H9 (cell line): ENCODE measurements at regions not wholly inside any gene's neighbourhood (a gene's known extent, or its start where the extent isn't known, plus 50 kb on each side); places are given as distances from the start of the nearest gene placed in this dataset.

Experiments used
- DNase-seq: peaks from one replicate; pipeline ENCODE4 v3.0.0-alpha.2; 2017
- H2AFZ ChIP-seq: one replicate; pipeline ENCODE4 v1.6.1; 2013; ENCODE audit warnings: mild to moderate bottlenecking, low read length, control low read depth, moderate library complexity
- H2AK5ac ChIP-seq: 2 replicates; pipeline ENCODE4 v1.6.1; 2013; ENCODE audit warnings: low read length, control low read depth, mixed read lengths; ENCODE audit not compliant: insufficient read length
- H2BK120ac ChIP-seq: one replicate; pipeline ENCODE4 v1.6.1; 2013; ENCODE audit warnings: low read depth, mild to moderate bottlenecking, low read length, control low read depth, inconsistent platforms; ENCODE audit not compliant: poor library complexity, severe bottlenecking
- H2BK12ac ChIP-seq: 2 replicates; pipeline ENCODE4 v1.6.1; 2013; ENCODE audit warnings: low read length, control low read depth, mixed read lengths, low read depth; ENCODE audit not compliant: insufficient read length
- H2BK15ac ChIP-seq: 2 replicates; pipeline ENCODE4 v1.6.1; 2013; ENCODE audit warnings: low read depth, low read length, control low read depth
- H2BK20ac ChIP-seq: one replicate; pipeline ENCODE4 v1.6.1; 2013; ENCODE audit warnings: low read depth, mild to moderate bottlenecking, low read length, control low read depth, inconsistent platforms; ENCODE audit not compliant: poor library complexity, severe bottlenecking
- H2BK5ac ChIP-seq: 2 replicates; pipeline ENCODE4 v1.6.1; 2013; ENCODE audit warnings: low read length, control low read depth, mixed read lengths; ENCODE audit not compliant: insufficient read length
- H3K14ac ChIP-seq: 2 replicates; pipeline ENCODE4 v1.6.1; 2013; ENCODE audit warnings: low read length, control low read depth; ENCODE audit not compliant: insufficient read depth
- H3K18ac ChIP-seq: 2 replicates; pipeline ENCODE4 v1.6.1; 2013; ENCODE audit warnings: low read depth, mild to moderate bottlenecking, mixed read lengths, low read length, control low read depth; ENCODE audit not compliant: insufficient read length
- H3K23ac ChIP-seq: 2 replicates; pipeline ENCODE4 v1.6.1; 2013; ENCODE audit warnings: low read length, control low read depth, mixed read lengths, low read depth; ENCODE audit not compliant: insufficient read length
- H3K23me2 ChIP-seq: 2 replicates; pipeline ENCODE4 v1.6.1; 2013; ENCODE audit warnings: low read depth, mild to moderate bottlenecking, mixed read lengths, low read length, control low read depth; ENCODE audit not compliant: insufficient read length, poor library complexity, severe bottlenecking
- H3K27ac ChIP-seq: 2 replicates; pipeline ENCODE4 v1.5.1; 2013; ENCODE audit warnings: low read length, control low read depth, mixed read lengths, low read depth; ENCODE audit not compliant: insufficient read length
- H3K27me3 ChIP-seq: 2 replicates; pipeline ENCODE4 v1.6.1; 2013; ENCODE audit warnings: low read length, control low read depth, inconsistent platforms; ENCODE audit not compliant: insufficient read depth
- H3K4ac ChIP-seq: 2 replicates; pipeline ENCODE4 v1.6.1; 2013; ENCODE audit warnings: low read depth, mild to moderate bottlenecking, control low read depth, inconsistent platforms, low read length, moderate library complexity
- H3K4me1 ChIP-seq: 2 replicates; pipeline ENCODE4 v1.6.1; 2013; ENCODE audit warnings: low read length, control low read depth, inconsistent platforms; ENCODE audit not compliant: insufficient read depth
- H3K4me2 ChIP-seq: 2 replicates; pipeline ENCODE4 v1.6.1; 2013; ENCODE audit warnings: low read length, control low read depth, mixed read lengths; ENCODE audit not compliant: insufficient read length, insufficient read depth
- H3K56ac ChIP-seq: 2 replicates; pipeline ENCODE4 v1.6.1; 2013; ENCODE audit warnings: low read depth, mild to moderate bottlenecking, mixed read lengths, low read length, control low read depth; ENCODE audit not compliant: insufficient read length
- H3K79me1 ChIP-seq: 2 replicates; pipeline ENCODE4 v1.6.1; 2013; ENCODE audit warnings: low read depth, mild to moderate bottlenecking, moderate library complexity, low read length, control low read depth, inconsistent platforms; ENCODE audit not compliant: insufficient read depth, poor library complexity, severe bottlenecking
- H3K79me2 ChIP-seq: 2 replicates; pipeline ENCODE4 v1.6.1; 2013; ENCODE audit warnings: low read length, control low read depth, inconsistent platforms; ENCODE audit not compliant: insufficient read depth
- H3K9ac ChIP-seq: 2 replicates; pipeline ENCODE4 v1.6.1; 2013; ENCODE audit warnings: low read length, control low read depth, mixed read lengths; ENCODE audit not compliant: insufficient read length; ENCODE audit errors: extremely low read depth
- H3K9me3 ChIP-seq: one replicate; pipeline ENCODE4 v1.6.1; 2013; ENCODE audit warnings: low read depth, low read length, inconsistent platforms; ENCODE audit not compliant: control insufficient read depth
- H3T11ph ChIP-seq: one replicate; pipeline ENCODE4 v1.6.1; 2013; ENCODE audit warnings: mild to moderate bottlenecking, low read length, control low read depth, inconsistent platforms
- H4K20me1 ChIP-seq: one replicate; pipeline ENCODE4 v1.6.1; 2013; ENCODE audit not compliant: control insufficient read depth, insufficient read length, insufficient read depth
- H4K5ac ChIP-seq: 2 replicates; pipeline ENCODE4 v1.6.1; 2013; ENCODE audit warnings: low read depth, mild to moderate bottlenecking, mixed read lengths, low read length, control low read depth; ENCODE audit not compliant: insufficient read length
- H4K8ac ChIP-seq: replicated peaks from 2 replicates; pipeline ENCODE4 v1.6.1; 2013; ENCODE audit warnings: low read length, control low read depth, mixed read lengths, low read depth; ENCODE audit not compliant: insufficient read length
- H4K91ac ChIP-seq: 2 replicates; pipeline ENCODE4 v1.6.1; 2013; ENCODE audit warnings: low read depth, mild to moderate bottlenecking, moderate library complexity, mixed read lengths, low read length, control low read depth; ENCODE audit not compliant: insufficient read length
- H3K27ac Mint-ChIP-seq, 3 experiments: 2 replicates in 2 of 3; 3 replicates in 1 of 3; pipeline ENCODE4 v1.8.0; 2020 to 2021; ENCODE audit warnings: mixed read lengths in 3 of 3, mild to moderate bottlenecking in 1 of 3, moderate library complexity in 1 of 3
- H3K27me3 Mint-ChIP-seq: 2 replicates; pipeline ENCODE4 v1.8.0; 2021; ENCODE audit warnings: low read depth, mild to moderate bottlenecking, moderate library complexity, mixed read lengths
- H3K36me3 Mint-ChIP-seq, 3 experiments: 2 replicates in 2 of 3; 3 replicates in 1 of 3; pipeline ENCODE4 v1.8.0; 2020 to 2021; ENCODE audit warnings: low read depth in 3 of 3, mixed read lengths in 3 of 3; ENCODE audit not compliant: insufficient read depth in 1 of 3
- H3K4me1 Mint-ChIP-seq, 2 experiments: 2 replicates each; pipeline ENCODE4 v1.8.0; 2020; ENCODE audit warnings: mixed read lengths in 2 of 2
- H3K4me3 Mint-ChIP-seq, 2 experiments: 2 replicates in 1 of 2; 3 replicates in 1 of 2; pipeline ENCODE4 v1.8.0; 2020 to 2021; ENCODE audit warnings: mild to moderate bottlenecking in 2 of 2, mixed read lengths in 2 of 2, moderate library complexity in 1 of 2
- H3K9me3 Mint-ChIP-seq, 2 experiments: 2 replicates in 1 of 2; 3 replicates in 1 of 2; pipeline ENCODE4 v1.8.0; 2020; ENCODE audit warnings: mild to moderate bottlenecking in 2 of 2, mixed read lengths in 2 of 2, moderate library complexity in 1 of 2
- CTCF ChIP-seq: fragments of 200-600 bp; sonication (generic); conservative IDR thresholded peaks from 3 replicates; pipeline ENCODE4 v1.8.0; 2021; ENCODE audit warnings: antibody characterized with exemption, mild to moderate bottlenecking
- WGBS: extraction: QIAGEN DNeasy Blood & Tissue Kit; methylation state at CpG from one replicate; pipeline ENCODE4 v1.1.7; 2013; ENCODE audit warnings: missing lambda C conversion rate, low lambda C conversion rate, mixed read lengths; ENCODE audit not compliant: insufficient read length; ENCODE audit errors: extremely low coverage; 5-methylcytosine and 5-hydroxymethylcytosine counted together

GRCh38 chr20:6940876-6941275, 173.4 kb downstream of the BMP2 start:
- H3K56ac ChIP-seq = no peak overlapping the region
- no peak overlapping the region for H2AFZ ChIP-seq
- no peak overlapping the region for H2BK12ac ChIP-seq
- H3K18ac ChIP-seq = no peak overlapping the region
- no peak overlapping the region for H3K23ac ChIP-seq
- no peak overlapping the region for H2BK20ac ChIP-seq
- Mint-ChIP-seq H3K27ac (no peak overlapping the region), H3K27me3 (no peaks in the 10 kb centered on the region), H3K4me3 (no peak overlapping the region), H3K4me1 (peaks cover 2 to 6% of the 10 kb centered on the region in 2 experiments; a peak in 1 of 4 replicates), H3K36me3 (no peaks in the 10 kb centered on the region), H3K9me3 (no peaks in the 10 kb centered on the region; a peak in 1 of 5 replicates)
- no peak overlapping the region for H3K9ac ChIP-seq
- H3K27me3 ChIP-seq = no peaks in the 10 kb centered on the region
- H3K4me2 ChIP-seq = no peak overlapping the region
- no CpG with 5 or more reads among the region's 2 CpGs for WGBS
- DNase-seq = no peak
- no peak for TF ChIP-seq CTCF
- H4K8ac ChIP-seq = no peak overlapping the region
- H3K9me3 ChIP-seq = no peaks in the 10 kb centered on the region
- no peaks in the 10 kb centered on the region for H3K79me1 ChIP-seq
- no peak overlapping the region for H2BK120ac ChIP-seq
- no peak overlapping the region for H3K27ac ChIP-seq
- H3K4me1 ChIP-seq = no peaks in the 10 kb centered on the region
- H4K5ac ChIP-seq = no peak overlapping the region
- no peak overlapping the region for H4K91ac ChIP-seq
- H2AK5ac ChIP-seq = no peak overlapping the region
- H3K79me2 ChIP-seq = no peaks in the 10 kb centered on the region
- no peak overlapping the region for H3K14ac ChIP-seq
- no peak overlapping the region for H3T11ph ChIP-seq
- H2BK5ac ChIP-seq = no peak overlapping the region
- no peak overlapping the region for H3K4ac ChIP-seq
- H3K23me2 ChIP-seq = no peaks in the 10 kb centered on the region
- no peaks in the 10 kb centered on the region for H4K20me1 ChIP-seq
- no peak overlapping the region for H2BK15ac ChIP-seq
